Right kidney (tissue), 1 donor: ENCODE measurements at regions not wholly inside any gene's neighbourhood (a gene's known extent, or its start where the extent isn't known, plus 50 kb on each side); places are given as distances from the start of the nearest gene placed in this dataset.
A peak's percentile ranks its signal among the peaks of the same experiment; 100 is the strongest.

Source experiments
- DNase-seq: peaks from one replicate; pipeline ENCODE4 v3.0.0-alpha.2; 2016

DNA sequence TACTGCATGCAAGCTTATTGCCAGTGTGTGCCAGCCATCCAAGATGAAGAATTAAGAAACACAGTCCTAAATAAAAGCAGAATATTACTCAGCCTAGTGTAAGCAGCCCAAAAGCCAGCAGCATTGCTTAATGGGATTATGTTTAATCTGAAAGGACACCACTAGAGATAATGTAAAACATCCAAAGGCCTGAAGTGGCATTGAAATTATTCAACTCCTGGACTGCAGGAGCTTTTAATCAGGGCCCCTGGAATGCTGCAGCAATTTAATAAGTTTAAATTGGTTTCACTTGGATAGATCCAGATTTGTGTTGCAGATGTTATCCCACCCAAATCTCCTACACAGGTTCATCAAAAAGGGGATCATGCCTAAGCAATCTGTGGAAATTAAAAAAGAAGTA lies 193.0 kb downstream of the C12orf50 start:
- DNase-seq, result no peak

DNA sequence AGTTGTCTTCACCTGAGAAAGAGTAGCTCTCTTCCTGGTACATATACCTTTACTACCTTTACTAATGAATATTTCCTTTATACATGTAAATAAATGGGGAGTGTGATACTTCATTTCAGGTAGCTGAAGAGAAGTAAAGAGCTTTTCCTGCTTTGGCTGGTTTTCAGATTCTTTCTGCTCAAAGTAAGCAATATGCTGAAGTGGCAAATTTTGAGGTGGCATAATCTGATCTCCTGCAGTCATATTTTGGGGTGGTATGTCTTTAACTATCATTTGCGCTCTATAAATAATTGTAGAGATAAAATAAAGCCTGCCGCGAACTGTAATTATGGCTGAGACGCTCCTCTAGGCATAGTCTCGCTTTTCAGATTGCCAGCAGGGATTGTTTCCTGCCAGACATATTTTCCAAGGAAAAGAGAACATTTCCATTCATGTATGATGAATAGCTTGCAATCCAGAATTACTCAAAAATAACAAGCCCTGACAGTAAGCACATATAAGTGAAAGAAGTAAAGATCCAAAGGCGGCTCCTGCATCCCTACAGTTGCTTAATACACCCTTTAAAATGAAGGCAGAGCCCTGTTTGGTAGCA lies 200.7 kb downstream of the C12orf50 start:
- DNase-seq, result no peak

DNA sequence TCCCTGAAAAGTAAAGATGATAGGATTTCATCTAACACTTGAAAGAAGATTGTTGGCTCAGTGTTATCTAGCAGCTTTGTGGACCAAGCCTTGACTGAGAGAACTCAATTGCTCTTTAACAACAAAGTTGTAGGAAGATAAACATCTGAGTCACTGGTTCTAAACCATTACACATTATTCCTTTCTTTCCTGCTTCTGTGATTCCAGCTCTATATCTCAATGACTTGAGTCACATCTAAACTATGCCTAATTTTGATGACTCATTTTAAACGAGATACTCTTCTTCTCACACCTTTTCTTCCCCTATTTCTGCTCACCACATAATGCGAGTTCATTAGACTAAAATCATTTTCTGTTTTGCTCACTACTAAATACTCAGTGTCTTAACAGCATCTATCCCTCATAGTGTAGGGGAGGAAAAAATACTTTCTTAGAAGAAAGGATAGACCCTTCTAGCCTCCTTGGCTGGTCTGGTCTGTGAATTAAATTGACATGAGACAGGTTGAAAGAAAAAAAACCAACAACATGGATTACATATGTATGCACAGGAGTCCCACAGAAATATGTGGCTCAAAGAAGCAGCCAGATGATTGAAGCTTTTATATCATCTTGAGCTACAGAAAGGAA lies 201.4 kb downstream of the C12orf50 start:
- DNase-seq, result no peak

DNA sequence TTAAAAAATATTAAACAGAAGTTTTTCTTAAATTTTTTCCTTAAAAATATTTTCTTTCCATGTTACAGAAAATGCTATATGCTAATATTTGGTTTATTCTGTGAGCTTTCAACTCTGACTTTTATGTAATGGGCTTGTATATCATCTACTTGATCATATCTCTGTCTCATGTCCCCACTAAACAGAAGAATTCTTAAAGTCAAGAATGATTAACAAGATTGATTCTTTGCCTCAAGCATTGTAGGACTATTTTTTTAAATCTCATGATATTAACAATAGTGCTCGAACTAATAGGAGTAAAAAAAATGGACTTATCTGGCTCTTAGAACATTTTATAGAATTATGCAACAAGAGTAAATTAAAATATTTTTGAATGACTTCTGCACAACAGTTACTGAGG lies 206.3 kb downstream of the C12orf50 start:
- DNase-seq, result no peak

DNA sequence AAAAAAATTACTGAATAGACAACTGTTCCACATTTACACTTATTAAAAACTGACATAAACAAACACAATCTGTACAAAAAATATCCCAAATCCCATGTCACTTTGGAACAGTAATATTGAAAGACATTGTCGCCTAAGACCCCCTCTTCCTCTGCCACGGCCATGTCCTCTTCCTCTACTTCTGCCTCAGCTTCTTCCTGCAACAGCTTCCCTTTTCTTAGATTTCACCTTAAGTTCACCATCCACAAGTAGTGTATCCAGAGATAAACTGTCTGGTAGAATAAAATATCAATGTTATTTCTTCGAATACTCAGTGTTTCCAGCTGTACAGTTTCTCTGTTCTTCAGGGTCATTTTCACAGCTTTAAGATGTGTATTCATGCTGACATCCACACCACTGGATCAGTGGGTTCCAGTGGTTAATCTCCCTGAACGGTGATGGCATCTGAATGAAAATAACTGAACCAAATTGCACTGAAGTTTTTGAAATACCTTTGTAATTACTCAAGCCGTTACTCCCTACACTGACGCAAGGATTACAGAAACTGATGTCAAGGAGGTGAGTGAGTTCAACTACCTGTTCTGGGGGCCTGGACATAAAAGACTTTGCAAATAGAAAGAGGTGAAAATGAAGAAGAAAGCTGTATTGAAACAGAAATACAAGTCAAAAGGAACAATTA lies 208.5 kb downstream of the C12orf50 start:
- peak; percentile 11 for DNase-seq

DNA sequence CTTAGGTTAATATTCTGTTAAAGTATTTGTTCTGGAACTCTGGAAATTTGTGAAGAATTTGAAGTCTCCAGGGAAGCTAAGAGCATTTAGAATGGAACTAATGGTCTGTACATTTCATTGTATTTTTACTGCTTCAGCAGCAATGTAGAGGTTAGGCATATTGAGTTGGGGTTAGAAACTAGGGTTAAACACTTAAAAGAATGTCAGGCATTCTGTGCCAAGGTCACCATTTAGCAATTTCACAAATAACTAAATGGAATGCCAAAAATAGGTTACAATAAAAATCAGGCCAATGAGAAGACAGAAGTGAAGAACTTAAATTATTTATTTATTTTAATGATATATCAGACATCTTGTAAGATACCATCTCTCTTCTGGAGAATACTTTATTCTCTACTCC lies 210.8 kb downstream of the C12orf50 start:
- no peak for DNase-seq

DNA sequence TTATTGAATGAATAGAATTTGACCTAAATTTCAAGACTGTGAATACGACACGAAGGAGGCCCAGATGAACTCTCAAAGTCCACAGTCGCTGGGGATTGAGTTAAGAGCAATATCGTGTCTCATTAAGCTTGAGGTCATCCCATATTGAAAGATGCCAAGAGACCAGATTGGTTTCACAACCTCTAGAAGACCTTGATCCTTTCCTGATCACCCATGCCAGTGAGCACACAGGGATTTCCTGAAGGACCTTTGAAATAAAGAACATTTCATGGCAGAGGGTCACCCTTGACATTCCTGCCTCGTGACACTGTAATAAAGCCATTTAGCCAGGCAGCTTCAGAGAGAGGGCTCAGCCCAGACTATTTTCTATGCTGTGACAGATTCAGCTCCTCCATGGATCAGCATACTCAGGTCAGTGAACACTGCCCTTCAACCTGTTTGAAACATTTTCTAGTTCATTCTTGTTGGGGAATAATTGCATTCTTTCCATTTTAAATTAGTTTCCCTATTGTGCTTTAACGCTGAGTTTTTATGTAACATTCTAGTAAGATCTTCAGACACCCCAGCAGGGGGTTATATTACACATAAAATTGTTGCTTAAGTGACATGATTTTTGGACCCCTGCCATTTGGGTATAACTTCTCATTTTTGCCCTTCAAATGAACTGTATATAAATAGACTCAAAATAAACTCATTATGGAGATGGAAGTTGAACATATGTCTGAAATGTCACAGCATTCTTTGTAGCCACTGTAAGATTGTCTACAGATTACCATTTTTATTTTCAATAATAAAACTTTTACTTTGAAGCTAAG lies 213.2 kb downstream of the C12orf50 start:
- no peak for DNase-seq

DNA sequence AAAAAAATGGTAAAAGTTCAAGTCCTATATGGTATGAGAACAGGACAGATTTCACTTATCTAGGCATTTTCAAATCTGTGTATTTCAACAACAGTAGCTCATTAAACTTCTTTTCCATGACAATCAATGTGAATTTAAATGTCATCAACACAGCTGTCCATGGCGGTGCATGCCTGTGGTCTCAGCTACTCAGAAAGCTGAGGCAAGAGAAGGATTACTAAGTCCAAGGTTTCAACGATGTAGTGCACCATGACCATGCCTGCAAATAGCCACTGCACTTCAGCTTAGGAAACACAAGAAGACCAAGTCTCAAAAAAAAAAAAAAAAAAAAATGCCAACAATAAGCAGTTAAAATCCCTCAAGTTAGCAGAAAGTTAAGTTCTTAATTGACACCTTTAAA lies 214.6 kb downstream of the C12orf50 start:
- no peak for DNase-seq

DNA sequence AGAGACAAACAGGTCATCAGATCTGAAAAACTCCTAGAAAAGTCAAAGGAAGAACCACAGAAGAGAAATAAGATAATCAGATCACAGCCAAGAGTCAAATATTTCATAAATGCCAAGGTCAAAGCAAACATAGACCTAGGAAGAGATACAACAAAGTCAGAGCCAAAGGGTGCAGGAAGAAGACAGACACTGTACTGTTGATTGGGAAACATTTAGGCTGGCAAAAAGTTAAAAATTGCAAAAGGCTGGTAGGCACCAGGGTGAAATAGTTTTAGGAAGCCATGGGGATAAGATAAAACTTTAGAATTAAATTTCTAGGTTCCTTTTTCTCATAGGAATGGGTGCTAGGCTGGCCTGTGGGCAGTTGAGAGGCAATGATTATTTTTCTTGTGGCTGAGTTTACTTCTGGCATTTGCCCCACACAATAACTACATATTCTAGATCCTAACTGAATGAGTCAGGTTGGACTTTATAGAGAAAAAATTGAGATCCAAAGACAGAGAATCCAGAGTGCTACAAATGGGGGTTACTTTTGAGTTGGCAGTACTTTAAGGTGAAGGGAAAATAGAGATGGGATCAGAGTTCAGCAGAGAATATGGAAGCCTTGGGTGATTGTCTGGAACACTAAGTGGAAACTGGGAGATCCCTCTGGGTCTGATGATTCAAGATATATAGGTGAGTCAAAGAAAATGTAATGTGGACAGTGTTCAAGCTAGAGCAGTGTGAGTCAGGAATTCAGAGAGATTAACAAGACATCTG lies 215.5 kb downstream of the C12orf50 start:
- no peak for DNase-seq

DNA sequence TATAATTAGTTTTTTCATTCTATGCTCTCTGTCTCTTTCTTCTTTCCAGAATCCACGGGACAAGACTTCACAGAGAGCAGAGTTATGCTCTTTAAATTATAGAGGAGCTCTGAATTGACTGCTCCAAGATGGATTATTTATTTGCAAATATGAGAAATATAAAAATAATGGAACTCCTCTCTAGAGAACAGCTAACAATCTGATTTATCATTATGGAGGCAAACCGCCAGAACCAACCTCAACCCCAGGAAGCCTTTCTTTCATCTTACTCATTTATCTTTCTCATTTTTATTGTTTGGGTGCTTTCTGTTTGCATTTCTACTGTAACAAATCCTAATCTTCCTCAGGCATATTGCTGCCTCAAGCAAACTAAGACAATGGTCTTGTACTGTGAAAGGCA lies 216.5 kb downstream of the C12orf50 start:
- no peak for DNase-seq

DNA sequence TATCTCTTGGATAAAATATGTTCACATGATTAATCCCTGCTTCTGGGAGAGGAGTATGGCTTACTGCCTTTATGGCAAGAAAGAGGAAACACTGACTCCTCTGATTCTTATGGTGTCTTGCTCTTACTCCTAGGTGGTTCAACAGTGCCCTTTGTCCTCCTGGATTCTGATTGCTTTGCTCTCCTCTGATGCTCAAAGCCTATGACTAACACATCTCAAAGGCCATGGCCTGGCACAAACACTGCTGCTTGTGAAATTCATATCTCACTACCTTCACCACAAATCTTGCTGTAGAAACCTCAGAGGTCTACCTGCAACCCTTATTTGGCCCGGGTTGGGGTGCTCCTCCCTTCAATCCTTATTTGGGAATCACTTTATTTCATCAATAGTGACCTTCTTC lies 217.2 kb downstream of the C12orf50 start:
- no peak for DNase-seq

DNA sequence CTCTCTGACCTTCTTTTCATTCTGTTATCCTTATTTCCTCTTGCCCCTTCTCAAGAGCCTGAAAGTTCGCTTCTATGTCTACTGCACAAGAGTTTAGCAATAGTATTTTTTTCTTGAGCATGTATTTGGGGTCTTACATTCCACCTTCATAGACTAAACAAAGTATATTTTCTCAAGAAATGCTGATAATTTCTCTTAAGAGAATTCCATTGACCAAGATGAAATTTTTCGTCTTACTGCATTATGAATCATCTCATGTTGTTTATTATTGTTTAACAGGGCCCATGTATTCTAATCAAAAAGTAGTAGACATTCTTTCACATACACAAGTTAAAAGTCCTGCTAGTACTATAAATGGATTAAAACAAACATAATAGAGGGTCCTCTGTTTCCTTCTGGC lies 219.3 kb downstream of the C12orf50 start:
- no peak for DNase-seq

DNA sequence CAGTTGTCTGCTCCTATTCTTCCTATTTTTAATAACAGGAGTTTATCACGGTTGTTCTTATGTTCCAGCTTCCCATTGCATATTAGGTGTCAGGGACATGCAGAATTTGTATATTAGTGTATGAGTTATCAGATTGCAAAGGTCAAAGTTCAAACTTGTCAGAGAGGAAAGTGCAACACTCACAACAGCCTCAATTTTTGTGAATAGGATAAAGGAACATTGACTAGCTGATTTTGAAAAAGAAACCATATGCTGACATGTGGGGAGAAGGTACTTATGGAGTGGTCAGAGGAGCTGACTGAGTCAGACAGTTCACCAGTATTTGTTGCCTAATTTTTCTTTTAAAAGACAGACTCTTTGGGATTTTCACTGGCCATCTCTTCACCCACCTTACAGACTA lies 222.1 kb downstream of the C12orf50 start:
- no peak for DNase-seq

DNA sequence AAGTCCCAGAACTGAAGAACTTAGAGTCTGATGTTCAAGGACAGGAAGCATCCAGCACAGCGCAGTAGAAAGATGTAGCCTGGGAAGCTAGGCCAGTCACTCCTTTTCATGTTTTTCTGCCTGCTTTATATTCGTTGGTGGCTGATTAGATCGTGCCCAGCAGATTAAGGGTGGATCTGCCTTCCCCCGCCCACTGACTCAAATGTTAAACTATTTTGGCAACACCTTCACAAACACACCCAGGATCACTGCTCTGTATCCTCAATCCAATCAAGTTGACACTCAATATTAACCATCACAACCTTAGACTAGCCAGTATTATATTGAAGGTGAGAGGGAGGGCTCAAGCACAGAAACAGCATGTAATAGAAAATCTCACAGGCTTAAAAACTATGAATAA lies 222.9 kb downstream of the C12orf50 start:
- no peak for DNase-seq

DNA sequence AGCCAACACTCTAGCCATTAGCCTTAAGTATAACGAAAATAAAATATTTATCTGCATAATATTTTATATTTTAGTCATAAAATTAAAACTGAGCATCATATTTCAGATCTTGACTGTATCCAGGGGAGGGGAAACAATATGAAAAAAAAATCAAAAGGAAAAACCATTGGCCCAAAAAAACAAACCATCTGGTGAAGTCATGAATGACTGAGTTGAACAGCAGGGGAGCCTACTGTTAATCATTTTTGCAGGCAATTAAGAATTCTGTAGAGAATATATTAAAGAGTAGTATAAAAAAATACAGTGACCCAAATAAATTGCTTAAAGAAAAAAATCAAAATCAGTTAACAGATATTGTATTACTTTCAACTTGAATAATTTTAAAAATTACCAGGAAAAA lies 224.8 kb downstream of the C12orf50 start:
- DNase-seq, result no peak

DNA sequence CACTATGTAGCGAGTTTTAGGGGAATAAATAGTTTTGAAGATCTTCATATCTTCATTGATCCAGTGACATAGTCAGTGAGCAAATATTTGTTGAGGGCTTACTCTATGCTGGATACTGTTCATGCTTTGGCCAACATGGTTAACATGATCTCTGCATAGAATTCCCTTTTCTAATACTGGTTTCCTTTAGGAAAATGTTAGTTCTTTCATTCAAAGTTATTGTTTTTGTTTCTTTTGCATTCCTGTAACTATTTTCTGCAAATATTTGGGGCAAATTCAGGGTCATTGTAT lies 226.5 kb downstream of the C12orf50 start:
- DNase-seq, result no peak

DNA sequence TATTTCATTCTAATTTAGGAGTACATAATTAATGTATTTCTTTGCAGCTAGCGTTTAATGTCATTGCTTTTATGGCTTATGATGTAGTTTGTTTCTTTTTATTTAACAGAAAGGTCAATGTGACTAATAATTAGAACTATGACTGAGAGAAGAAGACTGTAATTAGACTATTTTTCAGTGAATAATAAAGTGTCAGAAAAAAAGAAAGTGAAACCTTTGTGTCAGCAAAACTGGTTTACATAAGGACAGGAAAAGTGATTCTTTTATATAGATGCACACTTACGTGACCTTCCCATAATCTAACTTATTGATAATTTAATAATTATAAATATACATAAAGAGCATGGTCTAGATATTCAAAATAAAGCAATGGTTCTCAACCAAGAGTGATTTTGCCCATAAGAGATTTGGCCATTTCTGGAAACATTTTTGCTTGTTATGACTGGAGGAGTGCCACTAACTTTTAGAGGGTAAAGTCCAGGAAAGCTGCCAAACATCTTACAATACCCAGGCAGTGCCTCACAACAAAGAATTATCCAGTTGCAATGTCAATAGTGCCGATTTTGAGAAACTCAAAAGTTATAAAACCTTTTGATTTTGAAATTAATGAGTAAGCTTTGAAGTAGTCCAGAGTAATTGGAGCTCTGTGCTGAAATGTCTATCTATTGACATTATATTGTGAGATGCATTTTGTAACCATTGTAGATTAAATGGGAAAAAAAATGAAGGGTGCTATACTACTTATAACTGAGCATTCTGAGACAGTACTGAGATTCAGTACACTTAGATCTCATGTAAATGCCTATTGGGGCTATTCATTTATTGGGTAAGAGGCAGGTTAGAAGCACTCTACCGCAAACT lies 227.1 kb downstream of the C12orf50 start:
- no peak for DNase-seq

DNA sequence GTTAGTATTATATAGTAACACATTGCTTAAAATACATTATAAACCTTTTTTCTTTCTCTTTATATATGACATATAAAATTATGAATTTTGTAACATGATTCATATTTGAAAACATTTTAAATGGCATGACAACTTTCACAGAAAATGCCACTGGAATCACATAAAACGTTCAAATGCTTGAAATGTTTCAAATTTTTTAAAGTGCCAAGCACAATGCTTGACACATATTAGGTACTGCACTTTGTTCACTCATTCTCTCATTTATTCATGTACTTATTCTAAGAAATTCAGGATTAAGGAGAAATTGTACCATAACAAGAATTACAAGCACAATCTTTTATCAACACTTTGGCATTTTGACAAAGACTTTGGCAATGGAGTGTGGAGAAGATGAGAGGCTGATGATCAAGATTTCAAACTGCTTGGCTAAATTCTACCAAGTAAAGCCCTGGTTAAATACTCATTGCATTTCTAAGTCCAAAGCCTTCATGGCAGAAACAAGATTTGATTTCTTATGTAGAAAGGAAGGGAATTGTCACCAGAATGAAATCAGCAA lies 232.2 kb downstream of the C12orf50 start:
- DNase-seq, result no peak

DNA sequence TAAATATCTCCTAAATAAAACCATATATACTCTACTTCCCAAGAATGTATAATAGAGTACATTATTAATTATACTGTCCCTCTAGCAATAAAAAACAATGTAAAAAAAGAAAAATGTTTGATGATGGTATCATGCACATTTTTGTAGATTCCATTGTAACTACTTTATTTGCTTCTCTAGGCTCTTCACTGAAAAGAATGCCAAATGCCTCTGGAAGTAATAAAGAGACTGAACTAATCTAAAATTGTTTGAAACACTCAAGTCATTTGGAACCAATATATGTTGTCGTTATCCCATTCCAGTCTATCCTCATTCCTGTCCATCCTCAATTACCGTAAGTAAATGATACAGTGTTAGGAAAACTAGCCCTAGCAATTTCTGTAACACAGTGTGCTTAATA lies 233.6 kb downstream of the C12orf50 start:
- no peak for DNase-seq

DNA sequence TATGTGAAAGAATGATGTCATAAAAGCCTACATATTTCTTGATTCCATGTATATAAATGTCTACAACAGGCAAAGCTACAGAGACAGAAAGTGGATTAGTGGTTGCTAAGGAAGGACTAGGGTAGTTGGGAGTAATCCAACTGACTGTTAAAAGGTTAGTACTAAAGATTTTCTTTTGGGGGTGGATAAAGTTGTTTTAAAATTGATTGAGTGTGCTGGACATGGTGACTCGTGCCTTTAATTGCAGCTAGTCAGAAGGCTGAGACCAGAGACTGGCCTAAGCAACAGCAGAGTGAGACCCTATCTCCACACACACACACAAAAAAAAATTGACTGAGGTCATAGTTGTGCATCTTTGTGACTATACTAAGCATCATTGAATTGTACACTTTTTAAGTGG lies 234.3 kb downstream of the C12orf50 start:
- no peak for DNase-seq

DNA sequence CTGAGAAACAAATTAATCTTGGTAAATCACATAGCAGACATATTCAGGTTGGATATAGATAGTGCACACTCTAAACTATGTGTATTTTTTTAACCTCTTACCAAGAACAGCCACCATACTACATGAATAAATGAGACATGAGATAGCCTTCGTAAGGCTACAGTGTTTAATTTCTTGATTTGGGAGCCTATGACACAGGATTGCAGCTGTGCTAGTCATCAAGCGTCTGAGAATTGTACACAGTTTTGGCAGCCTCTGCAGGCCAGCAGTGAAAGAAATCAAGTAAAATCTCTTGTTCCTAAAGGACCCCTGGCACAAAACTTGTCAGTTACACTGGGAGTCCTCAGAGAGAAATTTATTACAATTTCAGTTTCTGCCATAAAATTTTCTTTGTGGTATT lies 236.1 kb downstream of the C12orf50 start:
- no peak for DNase-seq
